ENCODE measurements at regions not wholly inside any gene's neighbourhood (a gene's known extent, or its start where the extent isn't known, plus 50 kb on each side); places are given as distances from the start of the nearest gene placed in this dataset.

- TF ChIP-seq CTCF (optimal IDR thresholded peaks at IDR 0.05 in 1 of 3, IDR thresholded peaks at IDR 0.05 in 1 of 3, conservative IDR thresholded peaks at IDR 0.05 in 1 of 3; ENCODE audit: extremely low read depth in 1 of 3, insufficient read depth in 2 of 3, low read length in 3 of 3) (no peak), EZH2 (IDR thresholded peaks at IDR 0.05; ENCODE audit: low read length) (no peak)
These were observed 432.2 kb downstream of the IPO8 start for GRCh38 chr12:30263434-30263833.

All from keratinocyte (primary cell).